ENCODE measurements at regions not wholly inside any gene's neighbourhood (a gene's known extent, or its start where the extent isn't known, plus 50 kb on each side); places are given as distances from the start of the nearest gene placed in this dataset.

- CTCF ChIA-PET, result no interaction called here
- no peaks in the 10 kb centered on the region for H3K27me3 ChIP-seq (ENCODE audit: control insufficient read depth in 2 of 2, insufficient read depth in 2 of 2, low read length in 2 of 2)
- DNase-seq (ENCODE audit: low read depth, low spot score), result no peak
- no peaks in the 10 kb centered on the region for H3K79me2 ChIP-seq (ENCODE audit: control insufficient read depth, insufficient read depth, low read length)
- no TSS peak for BruUV-seq (replicated peaks)
- no peak for TF ChIP-seq CTCF (IDR thresholded peaks at IDR 0.05; ENCODE audit: extremely low read depth in 1 of 2, insufficient read depth in 1 of 2, low read depth in 1 of 2, low read length in 2 of 2)
- no peak for TF ChIP-seq MYC (IDR thresholded peaks at IDR 0.05; ENCODE audit: low read depth, low read length)
- no peak for TF ChIP-seq GATA2 (IDR thresholded peaks at IDR 0.05; ENCODE audit: insufficient read depth, insufficient read length, low read depth, low read length)
- no peak for TF ChIP-seq MAX (IDR thresholded peaks at IDR 0.05; ENCODE audit: insufficient read depth, insufficient read length)
- no peak for TF ChIP-seq POLR2A (IDR thresholded peaks at IDR 0.05; ENCODE audit: low read depth, low read length)
- TF ChIP-seq EZH2 (IDR thresholded peaks at IDR 0.05; ENCODE audit: borderline replicate concordance, low read depth, low read length, severe bottlenecking), result no peak
- no peak for TF ChIP-seq POLR2AphosphoS5 (IDR thresholded peaks at IDR 0.05; ENCODE audit: insufficient read depth, low read depth, low read length)
- no peak for TF ChIP-seq JUN (IDR thresholded peaks at IDR 0.05; ENCODE audit: borderline replicate concordance, insufficient read depth, insufficient read length, low read depth)
- TF ChIP-seq FOS (IDR thresholded peaks at IDR 0.05; ENCODE audit: borderline replicate concordance, insufficient read depth, low read length), result no peak
- H3K9ac ChIP-seq (replicated peaks; ENCODE audit: extremely low read depth, insufficient read depth, low read length), result no peak overlapping the region
- no peaks in the 10 kb centered on the region for H4K20me1 ChIP-seq (replicated peaks; ENCODE audit: control insufficient read depth, extremely low read depth, insufficient read depth, low read length)
- no peak overlapping the region for H3K4me2 ChIP-seq (ENCODE audit: insufficient read depth, low read length)
- H3K9me1 ChIP-seq (replicated peaks; ENCODE audit: control insufficient read depth, extremely low read depth, insufficient read depth, low read length), result no peaks in the 10 kb centered on the region
- dilution Hi-C loops (cut with MboI; ENCODE audit: extremely low pct_ligation_motif_present, low sequenced_read_pairs) (no loop called here), intact Hi-C loops (cut with micrococcal nuclease) (no loop called here)
- FAIRE-seq, result no peak
- no peaks in the 10 kb centered on the region for H3K36me3 ChIP-seq (ENCODE audit: control insufficient read depth in 2 of 2, extremely low read depth in 1 of 2, insufficient read depth in 2 of 2, low read length in 2 of 2)
- no peak overlapping the region for H3K4me3 ChIP-seq (replicated peaks in 1 of 3; ENCODE audit: insufficient read depth in 1 of 3, low read depth in 1 of 3, low read length in 3 of 3)
- H3K4me1 ChIP-seq (ENCODE audit: control insufficient read depth, extremely low read depth, insufficient read depth, low read length), result no peaks in the 10 kb centered on the region
- H2AFZ ChIP-seq (ENCODE audit: low read depth, low read length), result no peak overlapping the region
- H3K9me3 ChIP-seq (replicated peaks; ENCODE audit: control insufficient read depth, insufficient read depth, low read length), result no peaks in the 10 kb centered on the region
- POLR2A ChIA-PET, result no interaction called here
- no peak overlapping the region for H3K27ac ChIP-seq (ENCODE audit: insufficient read depth, low read depth, low read length)
These were observed 237.5 kb upstream of the GEMIN8 start for GRCh38 chrX:14267216-14267615.

Data from endothelial cell of umbilical vein (primary cell).